AG09319 (cell line): ENCODE measurements at regions not wholly inside any gene's neighbourhood (a gene's known extent, or its start where the extent isn't known, plus 50 kb on each side); places are given as distances from the start of the nearest gene placed in this dataset.

ENCODE experiments used
- DNase-seq: peaks from one replicate; pipeline ENCODE4 v3.0.0-alpha.2; 2010; ENCODE audit warnings: low read depth; ENCODE audit errors: extremely low read depth
- CTCF ChIP-seq: IDR thresholded peaks from 2 replicates; pipeline ENCODE4 v1.5.1; 2011; ENCODE audit warnings: low read depth, mild to moderate bottlenecking, inconsistent platforms, low read length, moderate library complexity

GRCh38 chr1:221440658-221441057, 301.2 kb downstream of the DUSP10 start:
- no peak; the same call in 1 of the 2 replicates for TF ChIP-seq CTCF
- no peak for DNase-seq

- no peak for TF ChIP-seq CTCF
Observed at GRCh38 chr1:221442056-221442455, 299.8 kb downstream of the DUSP10 start.

GRCh38 chr1:221444346-221444745, 297.5 kb downstream of the DUSP10 start:
- no peak for TF ChIP-seq CTCF
- DNase-seq, result no peak

More at GRCh38 chr1:221442056-221442455, 299.8 kb downstream of the DUSP10 start:
- DNase-seq, result no peak

- DNase-seq, result no peak
- no peak for TF ChIP-seq CTCF
Observed at GRCh38 chr1:221448585-221449175, 293.2 kb downstream of the DUSP10 start.

GRCh38 chr1:221449194-221449593, 292.7 kb downstream of the DUSP10 start:
- no peak for DNase-seq
- TF ChIP-seq CTCF, result no peak

- TF ChIP-seq CTCF, result no peak
- no peak for DNase-seq
Observed at GRCh38 chr1:221449801-221450470, 292.0 kb downstream of the DUSP10 start.

GRCh38 chr1:221451741-221452140, 290.1 kb downstream of the DUSP10 start:
- TF ChIP-seq CTCF, result no peak
- no peak for DNase-seq
